ENCODE measurements at regions not wholly inside any gene's neighbourhood (a gene's known extent, or its start where the extent isn't known, plus 50 kb on each side); places are given as distances from the start of the nearest gene placed in this dataset.

GRCh38 chrX:110852180-110852579, 56.6 kb upstream of the CHRDL1 start:
- TF ChIP-seq ARNTL (CRISPR knock-in tag; IDR thresholded peaks at IDR 0.05; ENCODE audit: borderline replicate concordance, low read depth) (no peak), GLIS3 (CRISPR knock-in tag; IDR thresholded peaks at IDR 0.05) (no peak), ZNF8 (CRISPR knock-in tag; IDR thresholded peaks at IDR 0.05) (no peak), ZNF70 (CRISPR knock-in tag; IDR thresholded peaks at IDR 0.05) (no peak)
- TF ChIP-seq, protein P1, sequence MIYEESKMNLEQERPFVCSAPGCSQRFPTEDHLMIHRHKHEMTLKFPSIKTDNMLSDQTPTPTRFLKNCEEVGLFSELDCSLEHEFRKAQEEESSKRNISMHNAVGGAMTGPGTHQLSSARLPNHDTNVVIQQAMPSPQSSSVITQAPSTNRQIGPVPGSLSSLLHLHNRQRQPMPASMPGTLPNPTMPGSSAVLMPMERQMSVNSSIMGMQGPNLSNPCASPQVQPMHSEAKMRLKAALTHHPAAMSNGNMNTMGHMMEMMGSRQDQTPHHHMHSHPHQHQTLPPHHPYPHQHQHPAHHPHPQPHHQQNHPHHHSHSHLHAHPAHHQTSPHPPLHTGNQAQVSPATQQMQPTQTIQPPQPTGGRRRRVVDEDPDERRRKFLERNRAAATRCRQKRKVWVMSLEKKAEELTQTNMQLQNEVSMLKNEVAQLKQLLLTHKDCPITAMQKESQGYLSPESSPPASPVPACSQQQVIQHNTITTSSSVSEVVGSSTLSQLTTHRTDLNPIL (CRISPR knock-in tag; IDR thresholded peaks at IDR 0.05; ENCODE audit: low read depth) = no peak
- TF ChIP-seq, protein P2, sequence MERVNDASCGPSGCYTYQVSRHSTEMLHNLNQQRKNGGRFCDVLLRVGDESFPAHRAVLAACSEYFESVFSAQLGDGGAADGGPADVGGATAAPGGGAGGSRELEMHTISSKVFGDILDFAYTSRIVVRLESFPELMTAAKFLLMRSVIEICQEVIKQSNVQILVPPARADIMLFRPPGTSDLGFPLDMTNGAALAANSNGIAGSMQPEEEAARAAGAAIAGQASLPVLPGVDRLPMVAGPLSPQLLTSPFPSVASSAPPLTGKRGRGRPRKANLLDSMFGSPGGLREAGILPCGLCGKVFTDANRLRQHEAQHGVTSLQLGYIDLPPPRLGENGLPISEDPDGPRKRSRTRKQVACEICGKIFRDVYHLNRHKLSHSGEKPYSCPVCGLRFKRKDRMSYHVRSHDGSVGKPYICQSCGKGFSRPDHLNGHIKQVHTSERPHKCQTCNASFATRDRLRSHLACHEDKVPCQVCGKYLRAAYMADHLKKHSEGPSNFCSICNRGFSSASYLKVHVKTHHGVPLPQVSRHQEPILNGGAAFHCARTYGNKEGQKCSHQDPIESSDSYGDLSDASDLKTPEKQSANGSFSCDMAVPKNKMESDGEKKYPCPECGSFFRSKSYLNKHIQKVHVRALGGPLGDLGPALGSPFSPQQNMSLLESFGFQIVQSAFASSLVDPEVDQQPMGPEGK (CRISPR knock-in tag; IDR thresholded peaks at IDR 0.05; ENCODE audit: borderline replicate concordance) = no peak
- TF ChIP-seq, protein P3, sequence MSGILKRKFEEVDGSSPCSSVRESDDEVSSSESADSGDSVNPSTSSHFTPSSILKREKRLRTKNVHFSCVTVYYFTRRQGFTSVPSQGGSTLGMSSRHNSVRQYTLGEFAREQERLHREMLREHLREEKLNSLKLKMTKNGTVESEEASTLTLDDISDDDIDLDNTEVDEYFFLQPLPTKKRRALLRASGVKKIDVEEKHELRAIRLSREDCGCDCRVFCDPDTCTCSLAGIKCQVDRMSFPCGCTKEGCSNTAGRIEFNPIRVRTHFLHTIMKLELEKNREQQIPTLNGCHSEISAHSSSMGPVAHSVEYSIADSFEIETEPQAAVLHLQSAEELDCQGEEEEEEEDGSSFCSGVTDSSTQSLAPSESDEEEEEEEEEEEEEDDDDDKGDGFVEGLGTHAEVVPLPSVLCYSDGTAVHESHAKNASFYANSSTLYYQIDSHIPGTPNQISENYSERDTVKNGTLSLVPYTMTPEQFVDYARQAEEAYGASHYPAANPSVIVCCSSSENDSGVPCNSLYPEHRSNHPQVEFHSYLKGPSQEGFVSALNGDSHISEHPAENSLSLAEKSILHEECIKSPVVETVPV (CRISPR knock-in tag; IDR thresholded peaks at IDR 0.05) = no peak
